Right cardiac atrium (tissue), 5 donors: ENCODE measurements at regions not wholly inside any gene's neighbourhood (a gene's known extent, or its start where the extent isn't known, plus 50 kb on each side); places are given as distances from the start of the nearest gene placed in this dataset.

Source experiments
- ATAC-seq, 2 donors: fragments of 200-7000 bp; cut with Tn5 transposase; one replicate each; pipeline versions ENCODE4 v1.8.0 to v1.9.1; 2020; ENCODE audit warnings: moderate library complexity in 2 of 2, mild to moderate bottlenecking in 1 of 2
- DNase-seq, 3 donors: peaks; one replicate each; pipeline ENCODE4 v3.0.0-alpha.2; 2020
- H3K27ac ChIP-seq: one replicate; pipeline ENCODE4 v1.5.1; 2013; ENCODE audit warnings: mild to moderate bottlenecking, low read length, control low read depth, moderate library complexity
- H3K27me3 ChIP-seq: one replicate; pipeline ENCODE4 v1.6.1; 2013; ENCODE audit not compliant: control insufficient read depth, insufficient read depth
- H3K4me1 ChIP-seq: one replicate; pipeline ENCODE4 v1.6.1; 2013; ENCODE audit warnings: low read length; ENCODE audit not compliant: control insufficient read depth, insufficient read depth
- H3K4me3 ChIP-seq: one replicate; pipeline ENCODE4 v1.5.1; 2013; ENCODE audit warnings: low read length, control low read depth
- H3K9me3 ChIP-seq: one replicate; pipeline ENCODE4 v1.6.1; 2013; ENCODE audit warnings: low read length; ENCODE audit not compliant: control insufficient read depth
- WGBS: extraction: QIAGEN DNeasy Blood & Tissue Kit; methylation state at CpG from one replicate; pipeline ENCODE4 v1.1.7; 2013; 5-methylcytosine and 5-hydroxymethylcytosine counted together
- intact Hi-C, 4 donors: fragments of 100-400 bp; cut with DNase I; formaldehyde crosslinking; loops; one replicate each; pipeline versions ENCODE4 v1.11.0 to v1.14.0; 2022 to 2023
- donor health status: healthy with polysubstance abuse.
- donor health status: DM: no; HTN: yes; CAD: no.
- donor health status: DM: no; HTN: no; CAD: no.
- donor health status: DM: no; HTN: yes; CAD: no; lungs with severe emphysema.
- donor health status: DM: yes; HTN: yes; CAD: no.

- ATAC-seq (no peak), DNase-seq (no peak)
- no peak overlapping the region for H3K27ac ChIP-seq
- H3K9me3 ChIP-seq = no peaks in the 10 kb centered on the region
- 89% methylated on average over 7 of the region's 7 CpGs for WGBS
- no peak overlapping the region for H3K4me3 ChIP-seq
- H3K27me3 ChIP-seq = no peaks in the 10 kb centered on the region
- intact Hi-C loops = no loop called here
- H3K4me1 ChIP-seq = no peaks in the 10 kb centered on the region
Observed at GRCh38 chr4:125986307-125986706, 671.6 kb downstream of the FAT4 start.

- intact Hi-C loops = no loop called here
- Histone ChIP-seq H3K4me3 (no peak overlapping the region), H3K27ac (no peak overlapping the region), H3K4me1 (no peaks in the 10 kb centered on the region), H3K9me3 (no peaks in the 10 kb centered on the region), H3K27me3 (no peaks in the 10 kb centered on the region)
- DNase-seq (no peak), ATAC-seq (no peak)
- 95% methylated on average over 1 of the region's 1 CpG for WGBS
Observed at GRCh38 chr4:125988464-125988863, 673.7 kb downstream of the FAT4 start.

GRCh38 chr4:125991398-125991797 lies 676.6 kb downstream of the FAT4 start:
- WGBS = 62% methylated on average over 2 of the region's 2 CpGs

GRCh38 chr4:125992891-125993290 lies 678.1 kb downstream of the FAT4 start:
- H3K27ac ChIP-seq = no peak overlapping the region
- no peak for DNase-seq
- 93% methylated on average over 2 of the region's 2 CpGs for WGBS
- no peak overlapping the region for H3K4me3 ChIP-seq
- intact Hi-C loops = no loop called here
- no peaks in the 10 kb centered on the region for H3K4me1 ChIP-seq
- ATAC-seq = no peak
- no peaks in the 10 kb centered on the region for H3K27me3 ChIP-seq
- no peaks in the 10 kb centered on the region for H3K9me3 ChIP-seq

More at GRCh38 chr4:125991398-125991797, 676.6 kb downstream of the FAT4 start:
- ATAC-seq = no peak
- intact Hi-C loops = no loop called here
- no peak overlapping the region for H3K27ac ChIP-seq
- no peaks in the 10 kb centered on the region for H3K9me3 ChIP-seq
- H3K4me1 ChIP-seq = no peaks in the 10 kb centered on the region
- no peak overlapping the region for H3K4me3 ChIP-seq
- H3K27me3 ChIP-seq = no peaks in the 10 kb centered on the region
- no peak for DNase-seq

- intact Hi-C loops = no loop called here
- ATAC-seq = no peak
- Histone ChIP-seq H3K4me3 (no peak overlapping the region), H3K27ac (no peak overlapping the region), H3K9me3 (no peaks in the 10 kb centered on the region), H3K4me1 (no peaks in the 10 kb centered on the region), H3K27me3 (no peaks in the 10 kb centered on the region)
- WGBS = 84% methylated on average over 9 of the region's 9 CpGs
- DNase-seq = peak in 1 of 3 donors; percentile 10
Observed at GRCh38 chr4:125994024-125994423, 679.3 kb downstream of the FAT4 start.

GRCh38 chr4:125994430-125994829 lies 679.7 kb downstream of the FAT4 start:
- ATAC-seq = no peak
- no peaks in the 10 kb centered on the region for H3K27me3 ChIP-seq
- 68% methylated on average over 1 of the region's 1 CpG for whole genome bisulfite sequencing
- DNase-seq = no peak
- no peaks in the 10 kb centered on the region for H3K9me3 ChIP-seq
- intact Hi-C loops = no loop called here
- H3K4me1 ChIP-seq = no peaks in the 10 kb centered on the region
- H3K27ac ChIP-seq = no peak overlapping the region
- H3K4me3 ChIP-seq = no peak overlapping the region

GRCh38 chr4:126004941-126005340 lies 690.2 kb downstream of the FAT4 start:
- Histone ChIP-seq H3K27me3 (no peaks in the 10 kb centered on the region), H3K27ac (no peak overlapping the region), H3K4me3 (no peak overlapping the region), H3K4me1 (no peaks in the 10 kb centered on the region), H3K9me3 (no peaks in the 10 kb centered on the region)
- intact Hi-C loops = no loop called here
- DNase-seq (peak in 1 of 3 donors; percentile 52), ATAC-seq (no peak)
- WGBS = 40% methylated on average over 4 of the region's 4 CpGs

- WGBS = 93% methylated on average over 3 of the region's 3 CpGs
- no peaks in the 10 kb centered on the region for H3K27me3 ChIP-seq
- ATAC-seq = no peak
Observed at GRCh38 chr4:126007142-126007541, 692.4 kb downstream of the FAT4 start.

GRCh38 chr4:126012691-126013290 lies 698.0 kb downstream of the FAT4 start:
- Histone ChIP-seq H3K4me1 (no peaks in the 10 kb centered on the region), H3K27me3 (no peaks in the 10 kb centered on the region), H3K9me3 (no peaks in the 10 kb centered on the region), H3K27ac (no peak overlapping the region), H3K4me3 (no peak overlapping the region)
- ATAC-seq (no peak), DNase-seq (no peak)
- intact Hi-C loops = no loop called here
- 90% methylated on average over 3 of the region's 3 CpGs for WGBS

More at GRCh38 chr4:126007142-126007541, 692.4 kb downstream of the FAT4 start:
- no peak overlapping the region for H3K27ac ChIP-seq
- no peak overlapping the region for H3K4me3 ChIP-seq
- no peaks in the 10 kb centered on the region for H3K9me3 ChIP-seq
- no peak for DNase-seq
- no peaks in the 10 kb centered on the region for H3K4me1 ChIP-seq
- intact Hi-C loops = no loop called here

GRCh38 chr4:126018274-126018673 lies 703.5 kb downstream of the FAT4 start:
- 88% methylated on average over 1 of the region's 1 CpG for WGBS
- no peaks in the 10 kb centered on the region for H3K27me3 ChIP-seq
- no peaks in the 10 kb centered on the region for H3K4me1 ChIP-seq
- DNase-seq = no peak
- no peak overlapping the region for H3K27ac ChIP-seq
- ATAC-seq = no peak
- intact Hi-C loops = no loop called here
- H3K9me3 ChIP-seq = no peaks in the 10 kb centered on the region
- H3K4me3 ChIP-seq = no peak overlapping the region

- 34% methylated on average over 3 of the region's 3 CpGs for WGBS
- ATAC-seq (no peak), DNase-seq (no peak)
- H3K4me3 ChIP-seq = no peak overlapping the region
- H3K27ac ChIP-seq = no peak overlapping the region
- intact Hi-C loops = no loop called here
- H3K4me1 ChIP-seq = no peaks in the 10 kb centered on the region
- H3K27me3 ChIP-seq = no peaks in the 10 kb centered on the region
- H3K9me3 ChIP-seq = no peaks in the 10 kb centered on the region
Observed at GRCh38 chr4:126023896-126024295, 709.1 kb downstream of the FAT4 start.

GRCh38 chr4:126027601-126028000 lies 712.8 kb downstream of the FAT4 start:
- no peak overlapping the region for H3K4me3 ChIP-seq
- 44% methylated on average over 2 of the region's 2 CpGs for WGBS
- H3K27ac ChIP-seq = no peak overlapping the region
- H3K4me1 ChIP-seq = no peaks in the 10 kb centered on the region
- ATAC-seq = no peak
- intact Hi-C loops = no loop called here
- DNase-seq = no peak
- H3K27me3 ChIP-seq = no peaks in the 10 kb centered on the region
- H3K9me3 ChIP-seq = no peaks in the 10 kb centered on the region
